KMS-11 (cell line): ENCODE measurements at regions not wholly inside any gene's neighbourhood (a gene's known extent, or its start where the extent isn't known, plus 50 kb on each side); places are given as distances from the start of the nearest gene placed in this dataset.

ENCODE experiments used
- H2AFZ ChIP-seq: fragments of 200-600 bp; sonication (generic); 2 replicates; pipeline ENCODE4 v1.6.1; 2016; ENCODE audit warnings: antibody characterized with exemption, mixed run types, low read depth
- H3K27ac ChIP-seq: fragments of 200-600 bp; sonication (generic); 2 replicates; pipeline ENCODE4 v1.6.1; 2016; ENCODE audit warnings: mild to moderate bottlenecking, mixed run types
- H3K27me3 ChIP-seq: fragments of 200-600 bp; sonication (generic); 2 replicates; pipeline ENCODE4 v1.6.1; 2017; ENCODE audit warnings: mild to moderate bottlenecking, low read depth, mixed run types, moderate library complexity; ENCODE audit not compliant: insufficient read depth
- H3K36me3 ChIP-seq: fragments of 200-600 bp; sonication (generic); 2 replicates; pipeline ENCODE4 v1.6.1; 2017; ENCODE audit warnings: mild to moderate bottlenecking, mixed run types; ENCODE audit not compliant: insufficient read depth
- H3K4me1 ChIP-seq: fragments of 200-600 bp; sonication (generic); 2 replicates; pipeline ENCODE4 v1.6.1; 2016; ENCODE audit warnings: mild to moderate bottlenecking, low read depth, mixed run types; ENCODE audit not compliant: poor library complexity, severe bottlenecking
- H3K4me2 ChIP-seq: fragments of 200-600 bp; sonication (generic); 2 replicates; pipeline ENCODE4 v1.7.0; 2016; ENCODE audit warnings: mild to moderate bottlenecking, mixed run types
- H3K4me3 ChIP-seq: fragments of 200-600 bp; sonication (generic); IDR thresholded peaks from 2 replicates; pipeline ENCODE4 v1.6.1; 2017; ENCODE audit warnings: low read depth, low read length, mixed read lengths; ENCODE audit not compliant: insufficient read depth
- H3K79me2 ChIP-seq: fragments of 200-600 bp; sonication (generic); 2 replicates; pipeline ENCODE4 v1.6.1; 2016; ENCODE audit warnings: low read depth, mixed run types; ENCODE audit not compliant: insufficient read depth
- H3K9ac ChIP-seq: fragments of 200-600 bp; sonication (generic); 2 replicates; pipeline ENCODE4 v1.6.1; 2016; ENCODE audit warnings: mild to moderate bottlenecking, mixed run types
- H4K20me1 ChIP-seq: fragments of 200-600 bp; sonication (generic); 2 replicates; pipeline ENCODE4 v1.6.1; 2016; ENCODE audit warnings: mild to moderate bottlenecking, mixed run types; ENCODE audit not compliant: insufficient read depth
- TF ChIP-seq, protein P1 (sequence below): fragments of 200-600 bp; sonication (generic); conservative IDR thresholded peaks from 2 replicates; pipeline ENCODE4 v1.6.1; 2017; ENCODE audit warnings: low read depth, mild to moderate bottlenecking, antibody characterized with exemption, low read length, moderate library complexity, mixed read lengths

DNA sequence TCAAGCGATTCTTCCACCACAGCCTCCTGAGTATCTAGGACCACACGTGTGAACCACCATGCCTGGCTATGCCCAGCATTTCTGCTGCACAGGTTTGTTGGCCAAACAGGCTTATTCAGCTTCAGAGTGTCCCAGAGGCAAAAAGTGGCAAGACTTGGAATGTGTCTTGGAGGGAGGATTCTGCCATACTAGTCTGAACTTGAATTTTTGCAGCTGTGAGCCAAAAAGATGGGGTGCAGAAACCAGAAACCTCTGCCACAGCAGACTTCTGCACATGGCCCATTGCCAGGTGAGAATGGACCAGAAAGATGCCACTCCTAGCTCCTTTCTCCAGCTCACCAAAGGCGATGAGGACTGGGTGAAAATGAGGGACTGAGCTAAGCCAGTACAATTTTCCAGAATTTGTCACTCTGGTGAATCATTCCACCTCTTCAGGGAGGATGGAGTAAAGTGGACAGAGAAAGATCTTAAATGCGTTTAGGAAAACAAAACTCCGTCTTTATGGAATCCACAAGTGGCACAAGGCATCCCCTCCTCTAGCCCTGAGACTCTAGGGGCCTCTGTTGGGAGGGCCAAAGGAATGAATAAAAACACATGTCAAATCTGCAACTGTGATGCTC, 369.1 kb upstream of the CLNK start:
- H3K9ac ChIP-seq: no peak overlapping the region
- TF ChIP-seq, protein P1, sequence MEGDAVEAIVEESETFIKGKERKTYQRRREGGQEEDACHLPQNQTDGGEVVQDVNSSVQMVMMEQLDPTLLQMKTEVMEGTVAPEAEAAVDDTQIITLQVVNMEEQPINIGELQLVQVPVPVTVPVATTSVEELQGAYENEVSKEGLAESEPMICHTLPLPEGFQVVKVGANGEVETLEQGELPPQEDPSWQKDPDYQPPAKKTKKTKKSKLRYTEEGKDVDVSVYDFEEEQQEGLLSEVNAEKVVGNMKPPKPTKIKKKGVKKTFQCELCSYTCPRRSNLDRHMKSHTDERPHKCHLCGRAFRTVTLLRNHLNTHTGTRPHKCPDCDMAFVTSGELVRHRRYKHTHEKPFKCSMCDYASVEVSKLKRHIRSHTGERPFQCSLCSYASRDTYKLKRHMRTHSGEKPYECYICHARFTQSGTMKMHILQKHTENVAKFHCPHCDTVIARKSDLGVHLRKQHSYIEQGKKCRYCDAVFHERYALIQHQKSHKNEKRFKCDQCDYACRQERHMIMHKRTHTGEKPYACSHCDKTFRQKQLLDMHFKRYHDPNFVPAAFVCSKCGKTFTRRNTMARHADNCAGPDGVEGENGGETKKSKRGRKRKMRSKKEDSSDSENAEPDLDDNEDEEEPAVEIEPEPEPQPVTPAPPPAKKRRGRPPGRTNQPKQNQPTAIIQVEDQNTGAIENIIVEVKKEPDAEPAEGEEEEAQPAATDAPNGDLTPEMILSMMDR: no peak
- H4K20me1 ChIP-seq: no peaks in the 10 kb centered on the region
- no peaks in the 10 kb centered on the region for H3K36me3 ChIP-seq
- no peaks in the 10 kb centered on the region for H3K27me3 ChIP-seq
- H3K79me2 ChIP-seq: no peaks in the 10 kb centered on the region
- no peak overlapping the region for H2AFZ ChIP-seq
- H3K27ac ChIP-seq: no peak overlapping the region
- H3K4me3 ChIP-seq: no peak overlapping the region
- no peak overlapping the region for H3K4me2 ChIP-seq
- no peaks in the 10 kb centered on the region for H3K4me1 ChIP-seq

GRCh38 chr4:11051181-11051580, 366.6 kb upstream of the CLNK start:
- no peaks in the 10 kb centered on the region for H3K36me3 ChIP-seq
- no peak overlapping the region for H3K4me3 ChIP-seq
- no peaks in the 10 kb centered on the region for H3K27me3 ChIP-seq
- no peak overlapping the region for H3K4me2 ChIP-seq
- H2AFZ ChIP-seq: no peak overlapping the region
- H3K9ac ChIP-seq: no peak overlapping the region
- H3K79me2 ChIP-seq: no peaks in the 10 kb centered on the region
- no peaks in the 10 kb centered on the region for H3K4me1 ChIP-seq
- TF ChIP-seq, protein P1: no peak
- no peak overlapping the region for H3K27ac ChIP-seq
- H4K20me1 ChIP-seq: no peaks in the 10 kb centered on the region

DNA sequence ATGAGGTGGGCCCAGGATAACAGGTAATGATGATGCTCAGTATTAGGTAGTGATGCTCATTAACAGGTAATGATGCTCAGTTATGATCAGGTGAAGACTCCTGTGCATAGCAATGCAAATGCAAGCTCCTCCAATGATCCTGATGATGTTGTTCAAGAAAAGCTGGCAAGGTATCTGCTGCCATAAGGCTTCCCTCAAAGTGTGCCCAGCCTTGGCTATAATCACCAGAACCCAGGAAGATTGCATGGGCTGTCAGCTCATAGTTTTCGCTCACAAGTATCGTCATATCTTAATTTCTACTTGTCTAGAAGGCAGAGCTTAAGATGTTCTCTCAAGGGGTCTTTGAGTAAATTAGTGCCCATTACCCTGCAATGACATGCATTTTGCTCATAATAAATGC, 366.2 kb upstream of the CLNK start:
- Histone ChIP-seq H3K4me2 (no peak overlapping the region), H3K4me3 (no peak overlapping the region), H3K9ac (no peak overlapping the region)

DNA sequence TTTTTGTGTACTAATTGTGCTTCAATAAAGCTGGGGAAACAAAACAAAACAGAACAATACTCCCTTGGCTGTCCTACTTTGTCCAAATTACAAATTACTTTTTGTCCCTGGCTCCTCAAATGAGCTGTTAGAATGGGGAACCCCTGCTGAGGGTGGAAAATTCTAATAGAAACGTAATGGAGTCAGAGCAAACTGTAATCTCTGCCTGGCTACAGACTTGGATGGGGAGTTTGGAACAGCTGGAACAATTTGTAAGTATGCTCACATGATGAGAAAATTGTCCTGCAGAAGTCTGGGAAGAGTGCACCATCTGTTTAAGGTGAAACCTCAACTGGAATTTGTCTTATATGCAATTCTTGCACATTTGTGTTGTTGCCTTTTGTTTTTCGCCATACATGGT, 364.4 kb upstream of the CLNK start:
- H3K4me2 ChIP-seq: no peak overlapping the region
- no peaks in the 10 kb centered on the region for H3K4me1 ChIP-seq
- no peaks in the 10 kb centered on the region for H3K79me2 ChIP-seq
- no peak overlapping the region for H3K4me3 ChIP-seq
- no peak overlapping the region for H3K27ac ChIP-seq
- TF ChIP-seq, protein P1: no peak
- H3K27me3 ChIP-seq: no peaks in the 10 kb centered on the region
- H3K36me3 ChIP-seq: no peaks in the 10 kb centered on the region
- H4K20me1 ChIP-seq: no peaks in the 10 kb centered on the region
- H2AFZ ChIP-seq: no peak overlapping the region
- no peak overlapping the region for H3K9ac ChIP-seq

More for the DNA sequence above, 366.2 kb upstream of the CLNK start:
- H2AFZ ChIP-seq: no peak overlapping the region
- TF ChIP-seq, protein P1: no peak
- H3K4me1 ChIP-seq: no peaks in the 10 kb centered on the region
- H4K20me1 ChIP-seq: no peaks in the 10 kb centered on the region
- no peak overlapping the region for H3K27ac ChIP-seq
- H3K36me3 ChIP-seq: no peaks in the 10 kb centered on the region
- no peaks in the 10 kb centered on the region for H3K79me2 ChIP-seq
- no peaks in the 10 kb centered on the region for H3K27me3 ChIP-seq
